ENCODE measurements at regions not wholly inside any gene's neighbourhood (a gene's known extent, or its start where the extent isn't known, plus 50 kb on each side); places are given as distances from the start of the nearest gene placed in this dataset.

- Histone ChIP-seq H3K4me1 (ENCODE audit: control insufficient read depth, insufficient read depth, low read length) (no peaks in the 10 kb centered on the region), H3K4me3 (ENCODE audit: insufficient read depth, low read depth, low read length) (no peak overlapping the region), H3K27me3 (ENCODE audit: control insufficient read depth, insufficient read depth, low read length, poor library complexity, severe bottlenecking) (no peaks in the 10 kb centered on the region), H3K27ac (ENCODE audit: insufficient read depth, low read depth, low read length, poor library complexity, severe bottlenecking) (no peak overlapping the region), H3K9me3 (ENCODE audit: control insufficient read depth, low read length) (no peaks in the 10 kb centered on the region), H3K36me3 (ENCODE audit: control insufficient read depth, insufficient read depth, low read length) (no peaks in the 10 kb centered on the region)
- 94 to 97% methylated on average over 9 of the region's 9 CpGs for WGBS, 2 experiments
Measured at GRCh38 chr5:158422653-158423515, 563.9 kb upstream of the CLINT1 start.

- no peak overlapping the region for H3K4me3 ChIP-seq (ENCODE audit: insufficient read depth, low read depth, low read length)
- 93 to 96% methylated on average over 6 of the region's 6 CpGs for WGBS, 2 experiments
- H3K36me3 ChIP-seq (ENCODE audit: control insufficient read depth, insufficient read depth, low read length) = no peaks in the 10 kb centered on the region
- H3K27ac ChIP-seq (ENCODE audit: insufficient read depth, low read depth, low read length, poor library complexity, severe bottlenecking) = no peak overlapping the region
- H3K9me3 ChIP-seq (ENCODE audit: control insufficient read depth, low read length) = no peaks in the 10 kb centered on the region
- no peaks in the 10 kb centered on the region for H3K4me1 ChIP-seq (ENCODE audit: control insufficient read depth, insufficient read depth, low read length)
- no peaks in the 10 kb centered on the region for H3K27me3 ChIP-seq (ENCODE audit: control insufficient read depth, insufficient read depth, low read length, poor library complexity, severe bottlenecking)
Measured at GRCh38 chr5:158421319-158421718, 562.4 kb upstream of the CLINT1 start.

GRCh38 chr5:158419186-158419585 lies 560.2 kb upstream of the CLINT1 start:
- H3K27ac ChIP-seq (ENCODE audit: insufficient read depth, low read depth, low read length, poor library complexity, severe bottlenecking) = no peak overlapping the region
- H3K9me3 ChIP-seq (ENCODE audit: control insufficient read depth, low read length) = no peaks in the 10 kb centered on the region
- H3K4me1 ChIP-seq (ENCODE audit: control insufficient read depth, insufficient read depth, low read length) = no peaks in the 10 kb centered on the region
- H3K4me3 ChIP-seq (ENCODE audit: insufficient read depth, low read depth, low read length) = no peak overlapping the region
- no peaks in the 10 kb centered on the region for H3K27me3 ChIP-seq (ENCODE audit: control insufficient read depth, insufficient read depth, low read length, poor library complexity, severe bottlenecking)
- no peaks in the 10 kb centered on the region for H3K36me3 ChIP-seq (ENCODE audit: control insufficient read depth, insufficient read depth, low read length)
- 91 to 95% methylated on average over 2 of the region's 2 CpGs for WGBS, 2 experiments

- no peaks in the 10 kb centered on the region for H3K27me3 ChIP-seq (ENCODE audit: control insufficient read depth, insufficient read depth, low read length, poor library complexity, severe bottlenecking)
- WGBS, 2 experiments = 95 to 100% methylated on average over 1 of the region's 1 CpG
- no peaks in the 10 kb centered on the region for H3K36me3 ChIP-seq (ENCODE audit: control insufficient read depth, insufficient read depth, low read length)
- no peaks in the 10 kb centered on the region for H3K4me1 ChIP-seq (ENCODE audit: control insufficient read depth, insufficient read depth, low read length)
- no peaks in the 10 kb centered on the region for H3K9me3 ChIP-seq (ENCODE audit: control insufficient read depth, low read length)
- no peak overlapping the region for H3K27ac ChIP-seq (ENCODE audit: insufficient read depth, low read depth, low read length, poor library complexity, severe bottlenecking)
- no peak overlapping the region for H3K4me3 ChIP-seq (ENCODE audit: insufficient read depth, low read depth, low read length)
Measured at GRCh38 chr5:158414780-158415179, 555.8 kb upstream of the CLINT1 start.

GRCh38 chr5:158414333-158414762 lies 555.4 kb upstream of the CLINT1 start:
- no peak overlapping the region for H3K4me3 ChIP-seq (ENCODE audit: insufficient read depth, low read depth, low read length)
- no peaks in the 10 kb centered on the region for H3K9me3 ChIP-seq (ENCODE audit: control insufficient read depth, low read length)
- no peaks in the 10 kb centered on the region for H3K27me3 ChIP-seq (ENCODE audit: control insufficient read depth, insufficient read depth, low read length, poor library complexity, severe bottlenecking)
- 93 to 94% methylated on average over 3 of the region's 3 CpGs for WGBS, 2 experiments
- no peak overlapping the region for H3K27ac ChIP-seq (ENCODE audit: insufficient read depth, low read depth, low read length, poor library complexity, severe bottlenecking)
- H3K36me3 ChIP-seq (ENCODE audit: control insufficient read depth, insufficient read depth, low read length) = no peaks in the 10 kb centered on the region
- no peaks in the 10 kb centered on the region for H3K4me1 ChIP-seq (ENCODE audit: control insufficient read depth, insufficient read depth, low read length)

GRCh38 chr5:158413122-158413680 lies 554.3 kb upstream of the CLINT1 start:
- Histone ChIP-seq H3K27me3 (ENCODE audit: control insufficient read depth, insufficient read depth, low read length, poor library complexity, severe bottlenecking) (no peaks in the 10 kb centered on the region), H3K4me3 (ENCODE audit: insufficient read depth, low read depth, low read length) (no peak overlapping the region), H3K36me3 (ENCODE audit: control insufficient read depth, insufficient read depth, low read length) (no peaks in the 10 kb centered on the region), H3K9me3 (ENCODE audit: control insufficient read depth, low read length) (no peaks in the 10 kb centered on the region), H3K4me1 (ENCODE audit: control insufficient read depth, insufficient read depth, low read length) (no peaks in the 10 kb centered on the region), H3K27ac (ENCODE audit: insufficient read depth, low read depth, low read length, poor library complexity, severe bottlenecking) (no peak overlapping the region)
- WGBS, 2 experiments = 91 to 95% methylated on average over 1 of the region's 4 CpGs

- H3K4me1 ChIP-seq (ENCODE audit: control insufficient read depth, insufficient read depth, low read length) = no peaks in the 10 kb centered on the region
- no peak overlapping the region for H3K27ac ChIP-seq (ENCODE audit: insufficient read depth, low read depth, low read length, poor library complexity, severe bottlenecking)
- H3K27me3 ChIP-seq (ENCODE audit: control insufficient read depth, insufficient read depth, low read length, poor library complexity, severe bottlenecking) = no peaks in the 10 kb centered on the region
- no peak overlapping the region for H3K4me3 ChIP-seq (ENCODE audit: insufficient read depth, low read depth, low read length)
- H3K36me3 ChIP-seq (ENCODE audit: control insufficient read depth, insufficient read depth, low read length) = no peaks in the 10 kb centered on the region
- H3K9me3 ChIP-seq (ENCODE audit: control insufficient read depth, low read length) = no peaks in the 10 kb centered on the region
Measured at GRCh38 chr5:158410976-158411375, 552.0 kb upstream of the CLINT1 start.

GRCh38 chr5:158409507-158409906 lies 550.6 kb upstream of the CLINT1 start:
- Histone ChIP-seq H3K9me3 (ENCODE audit: control insufficient read depth, low read length) (no peaks in the 10 kb centered on the region), H3K27ac (ENCODE audit: insufficient read depth, low read depth, low read length, poor library complexity, severe bottlenecking) (no peak overlapping the region), H3K36me3 (ENCODE audit: control insufficient read depth, insufficient read depth, low read length) (no peaks in the 10 kb centered on the region), H3K27me3 (ENCODE audit: control insufficient read depth, insufficient read depth, low read length, poor library complexity, severe bottlenecking) (no peaks in the 10 kb centered on the region), H3K4me1 (ENCODE audit: control insufficient read depth, insufficient read depth, low read length) (no peaks in the 10 kb centered on the region), H3K4me3 (ENCODE audit: insufficient read depth, low read depth, low read length) (no peak overlapping the region)

GRCh38 chr5:158407824-158408195 lies 548.9 kb upstream of the CLINT1 start:
- no peaks in the 10 kb centered on the region for H3K4me1 ChIP-seq (ENCODE audit: control insufficient read depth, insufficient read depth, low read length)

GRCh38 chr5:158406884-158407823 lies 548.2 kb upstream of the CLINT1 start:
- H3K9me3 ChIP-seq (ENCODE audit: control insufficient read depth, low read length) = no peaks in the 10 kb centered on the region
- H3K27me3 ChIP-seq (ENCODE audit: control insufficient read depth, insufficient read depth, low read length, poor library complexity, severe bottlenecking) = no peaks in the 10 kb centered on the region
- no peaks in the 10 kb centered on the region for H3K36me3 ChIP-seq (ENCODE audit: control insufficient read depth, insufficient read depth, low read length)
- no peak overlapping the region for H3K4me3 ChIP-seq (ENCODE audit: insufficient read depth, low read depth, low read length)
- H3K4me1 ChIP-seq (ENCODE audit: control insufficient read depth, insufficient read depth, low read length) = no peaks in the 10 kb centered on the region
- 88 to 93% methylated on average over 1 to 3 of the region's 4 CpGs for WGBS, 2 experiments
- H3K27ac ChIP-seq (ENCODE audit: insufficient read depth, low read depth, low read length, poor library complexity, severe bottlenecking) = no peak overlapping the region

More at GRCh38 chr5:158407824-158408195, 548.9 kb upstream of the CLINT1 start:
- no peaks in the 10 kb centered on the region for H3K36me3 ChIP-seq (ENCODE audit: control insufficient read depth, insufficient read depth, low read length)
- H3K27me3 ChIP-seq (ENCODE audit: control insufficient read depth, insufficient read depth, low read length, poor library complexity, severe bottlenecking) = no peaks in the 10 kb centered on the region
- no peak overlapping the region for H3K27ac ChIP-seq (ENCODE audit: insufficient read depth, low read depth, low read length, poor library complexity, severe bottlenecking)
- H3K9me3 ChIP-seq (ENCODE audit: control insufficient read depth, low read length) = no peaks in the 10 kb centered on the region
- no peak overlapping the region for H3K4me3 ChIP-seq (ENCODE audit: insufficient read depth, low read depth, low read length)

Data from ectodermal cell (in vitro differentiated cells).